AG09319 (cell line): ENCODE measurements at regions not wholly inside any gene's neighbourhood (a gene's known extent, or its start where the extent isn't known, plus 50 kb on each side); places are given as distances from the start of the nearest gene placed in this dataset.
"Not testable (repeated sequence)": the region's sequence is repeated elsewhere in the genome, so short reads cannot be mapped to it uniquely, and the experiment has no call there.

ENCODE experiments used
- DNase-seq: peaks from one replicate; pipeline ENCODE4 v3.0.0-alpha.2; 2010; ENCODE audit warnings: low read depth; ENCODE audit errors: extremely low read depth
- CTCF ChIP-seq: IDR thresholded peaks from 2 replicates; pipeline ENCODE4 v1.5.1; 2011; ENCODE audit warnings: low read depth, mild to moderate bottlenecking, inconsistent platforms, low read length, moderate library complexity

- no peak for TF ChIP-seq CTCF
- DNase-seq = no peak
These were observed 70.0 kb upstream of the MAP4K4 start for GRCh38 chr2:101627285-101628029.

GRCh38 chr2:101625814-101626213 lies 71.7 kb upstream of the MAP4K4 start:
- DNase-seq = not testable (repeated sequence)

- no peak for DNase-seq
- no peak for TF ChIP-seq CTCF
These were observed 72.1 kb upstream of the MAP4K4 start for GRCh38 chr2:101625387-101625786.

- no peak for DNase-seq
- no peak for TF ChIP-seq CTCF
These were observed 72.7 kb upstream of the MAP4K4 start for GRCh38 chr2:101624706-101625332.

GRCh38 chr2:101623031-101623521 lies 74.4 kb upstream of the MAP4K4 start:
- DNase-seq = no peak
- TF ChIP-seq CTCF = no peak

- no peak for DNase-seq
- TF ChIP-seq CTCF = no peak
These were observed 75.1 kb upstream of the MAP4K4 start for GRCh38 chr2:101622210-101623030.

- peak; percentile 7 for DNase-seq
- no peak for TF ChIP-seq CTCF
These were observed 78.3 kb upstream of the MAP4K4 start for GRCh38 chr2:101619191-101619591.
